OCI-LY7 (cell line): ENCODE measurements at regions not wholly inside any gene's neighbourhood (a gene's known extent, or its start where the extent isn't known, plus 50 kb on each side); places are given as distances from the start of the nearest gene placed in this dataset.

Source experiments
- EZH2phosphoT487 ChIP-seq: fragments of 200-600 bp; sonication (generic); IDR thresholded peaks from 2 replicates; pipeline ENCODE4 v1.6.1; 2018; ENCODE audit warnings: low read depth, borderline replicate concordance, mild to moderate bottlenecking, mixed run types, antibody characterized with exemption, low read length, moderate library complexity, mixed read lengths
- TF ChIP-seq, protein P1 (sequence below): fragments of 200-600 bp; sonication (generic); conservative IDR thresholded peaks from 2 replicates; pipeline ENCODE4 v1.5.1; 2014; ENCODE audit warnings: mild to moderate bottlenecking, antibody characterized with exemption, low read length, moderate library complexity, mixed read lengths

DNA sequence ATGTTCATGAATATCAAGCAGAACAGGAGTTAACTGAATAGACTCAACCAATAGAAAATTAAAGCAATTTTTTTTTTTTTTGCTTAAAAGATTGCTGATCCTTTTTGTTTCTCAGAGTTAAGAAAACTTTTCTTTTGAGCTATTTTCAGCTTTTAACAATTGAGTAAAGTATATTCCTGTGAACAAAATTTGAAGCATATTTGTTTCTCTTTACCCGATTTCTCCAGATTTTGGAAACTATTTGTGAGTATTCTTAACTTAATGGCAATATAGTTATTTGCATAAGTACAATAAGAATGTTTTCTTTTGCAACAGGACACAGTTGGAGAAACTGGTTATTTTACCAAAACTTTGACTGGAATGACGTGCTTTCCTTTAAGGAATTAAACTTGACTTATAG is 53.4 kb upstream of the C15orf39 start:
- TF ChIP-seq, protein P1, sequence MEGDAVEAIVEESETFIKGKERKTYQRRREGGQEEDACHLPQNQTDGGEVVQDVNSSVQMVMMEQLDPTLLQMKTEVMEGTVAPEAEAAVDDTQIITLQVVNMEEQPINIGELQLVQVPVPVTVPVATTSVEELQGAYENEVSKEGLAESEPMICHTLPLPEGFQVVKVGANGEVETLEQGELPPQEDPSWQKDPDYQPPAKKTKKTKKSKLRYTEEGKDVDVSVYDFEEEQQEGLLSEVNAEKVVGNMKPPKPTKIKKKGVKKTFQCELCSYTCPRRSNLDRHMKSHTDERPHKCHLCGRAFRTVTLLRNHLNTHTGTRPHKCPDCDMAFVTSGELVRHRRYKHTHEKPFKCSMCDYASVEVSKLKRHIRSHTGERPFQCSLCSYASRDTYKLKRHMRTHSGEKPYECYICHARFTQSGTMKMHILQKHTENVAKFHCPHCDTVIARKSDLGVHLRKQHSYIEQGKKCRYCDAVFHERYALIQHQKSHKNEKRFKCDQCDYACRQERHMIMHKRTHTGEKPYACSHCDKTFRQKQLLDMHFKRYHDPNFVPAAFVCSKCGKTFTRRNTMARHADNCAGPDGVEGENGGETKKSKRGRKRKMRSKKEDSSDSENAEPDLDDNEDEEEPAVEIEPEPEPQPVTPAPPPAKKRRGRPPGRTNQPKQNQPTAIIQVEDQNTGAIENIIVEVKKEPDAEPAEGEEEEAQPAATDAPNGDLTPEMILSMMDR = no peak
- no peak for TF ChIP-seq EZH2phosphoT487
